GM23338 (cell line): ENCODE measurements at regions not wholly inside any gene's neighbourhood (a gene's known extent, or its start where the extent isn't known, plus 50 kb on each side); places are given as distances from the start of the nearest gene placed in this dataset.

Source experiments
- ATAC-seq: fragments of 200-7000 bp; cut with Tn5 transposase; 3 replicates; pipeline ENCODE4 v1.9.1; 2020
- DNase-seq: peaks from one replicate; pipeline ENCODE4 v3.0.0-alpha.2; 2015; ENCODE audit warnings: low spot score
- H2AFZ ChIP-seq: fragments of 200-600 bp; sonication (generic); 2 replicates; pipeline ENCODE4 v1.8.0; 2016; ENCODE audit warnings: antibody characterized with exemption, mild to moderate bottlenecking, moderate library complexity
- H3F3A ChIP-seq: fragments of 200-600 bp; sonication (generic); replicated peaks from 2 replicates; pipeline ENCODE4 v1.8.0; 2017; ENCODE audit warnings: antibody characterized with exemption, mixed run types, low read depth
- H3K27ac ChIP-seq: fragments of 200-600 bp; sonication (generic); 2 replicates; pipeline ENCODE4 v1.6.1; 2016; ENCODE audit warnings: low read depth
- H3K27me3 ChIP-seq: fragments of 200-600 bp; sonication (generic); 2 replicates; pipeline ENCODE4 v1.8.0; 2016; ENCODE audit warnings: mild to moderate bottlenecking, mixed run types, moderate library complexity; ENCODE audit not compliant: insufficient read depth
- H3K36me3 ChIP-seq: fragments of 200-600 bp; sonication (generic); 2 replicates; pipeline ENCODE4 v1.8.0; 2016; ENCODE audit warnings: mild to moderate bottlenecking; ENCODE audit not compliant: insufficient read depth
- H3K4me1 ChIP-seq: fragments of 200-600 bp; sonication (generic); 2 replicates; pipeline ENCODE4 v1.8.0; 2016; ENCODE audit warnings: mild to moderate bottlenecking, moderate library complexity; ENCODE audit not compliant: insufficient read depth
- H3K4me2 ChIP-seq: fragments of 200-600 bp; sonication (generic); 2 replicates; pipeline ENCODE4 v1.7.1; 2017; ENCODE audit warnings: mixed run types
- H3K4me3 ChIP-seq: fragments of 200-600 bp; sonication (generic); 2 replicates; pipeline ENCODE4 v1.6.1; 2016; ENCODE audit warnings: mixed run types
- H3K79me2 ChIP-seq: fragments of 200-600 bp; sonication (generic); replicated peaks from 2 replicates; pipeline ENCODE4 v1.8.0; 2017; ENCODE audit warnings: mild to moderate bottlenecking; ENCODE audit not compliant: insufficient read depth
- H3K9me2 ChIP-seq: fragments of 200-600 bp; sonication (generic); 2 replicates; pipeline ENCODE4 v1.8.0; 2017; ENCODE audit not compliant: insufficient read depth
- H4K20me1 ChIP-seq: fragments of 200-600 bp; sonication (generic); replicated peaks from 2 replicates; pipeline ENCODE4 v1.8.0; 2017; ENCODE audit warnings: mild to moderate bottlenecking; ENCODE audit not compliant: insufficient read depth
- H3K27ac Mint-ChIP-seq: 2 replicates; pipeline ENCODE4 v1.8.0; 2020; ENCODE audit warnings: inconsistent platforms, mild to moderate bottlenecking, moderate library complexity, mixed read lengths
- H3K27me3 Mint-ChIP-seq: 3 replicates; pipeline ENCODE4 v1.8.0; 2022; ENCODE audit warnings: low read depth, mild to moderate bottlenecking, moderate library complexity, mixed read lengths, inconsistent platforms; ENCODE audit not compliant: insufficient read depth, poor library complexity
- H3K36me3 Mint-ChIP-seq: 3 replicates; pipeline ENCODE4 v1.8.0; 2021; ENCODE audit warnings: low read depth, mild to moderate bottlenecking, inconsistent platforms, moderate library complexity, mixed read lengths
- H3K4me1 Mint-ChIP-seq: 3 replicates; pipeline ENCODE4 v1.8.0; 2020; ENCODE audit warnings: mild to moderate bottlenecking, inconsistent platforms, mixed read lengths
- H3K4me3 Mint-ChIP-seq: 3 replicates; pipeline ENCODE4 v1.8.0; 2021; ENCODE audit warnings: moderate library complexity, mild to moderate bottlenecking, inconsistent platforms, mixed read lengths
- H3K9me3 Mint-ChIP-seq: 3 replicates; pipeline ENCODE4 v1.8.0; 2020; ENCODE audit warnings: moderate library complexity, mild to moderate bottlenecking, inconsistent platforms, mixed read lengths
- CREB1 ChIP-seq: fragments of 250-450 bp; sonication (Bioruptor Pico); IDR thresholded peaks from 2 replicates; pipeline ENCODE4 v1.5.0; 2020; ENCODE audit warnings: low read depth, mild to moderate bottlenecking, moderate library complexity
- EZH2 ChIP-seq: fragments of 200-600 bp; sonication (generic); IDR thresholded peaks from one replicate; pipeline ENCODE4 v1.8.0; 2017; ENCODE audit warnings: antibody characterized with exemption, mild to moderate bottlenecking, low read depth; ENCODE audit not compliant: unreplicated experiment
- NANOG ChIP-seq: IDR thresholded peaks from 2 replicates; pipeline ENCODE4 v1.6.1; 2016; ENCODE audit warnings: antibody characterized with exemption, borderline replicate concordance
- POLR2AphosphoS5 ChIP-seq: IDR thresholded peaks from 2 replicates; pipeline ENCODE4 v1.6.1; 2016; ENCODE audit warnings: antibody characterized with exemption, low read depth
- STAT1 ChIP-seq: IDR thresholded peaks from one replicate; pipeline ENCODE4 v1.6.1; 2016; ENCODE audit warnings: antibody characterized with exemption; ENCODE audit not compliant: unreplicated experiment
- ZNF331 ChIP-seq: fragments of 250-450 bp; sonication (Bioruptor Pico); IDR thresholded peaks from 2 replicates; pipeline ENCODE4 v1.5.0; 2020; ENCODE audit warnings: low read depth, mild to moderate bottlenecking, moderate library complexity
- TF ChIP-seq, protein P1 (sequence below), 2 experiments: fragments of 200-600 bp in 1 of 2; sonication (generic) in 1 of 2; conservative IDR thresholded peaks; 2 replicates each; pipeline versions ENCODE4 v1.5.1 to v1.6.1; 2016 to 2017; ENCODE audit warnings: antibody characterized with exemption in 2 of 2, low read depth in 2 of 2, mild to moderate bottlenecking in 2 of 2, moderate library complexity in 1 of 2
- TF ChIP-seq, protein P2 (sequence below): IDR thresholded peaks from 2 replicates; pipeline ENCODE4 v1.6.1; 2016; ENCODE audit warnings: antibody characterized with exemption
- TF ChIP-seq, protein P3 (sequence below): IDR thresholded peaks from one replicate; pipeline ENCODE4 v1.6.1; 2018; ENCODE audit warnings: antibody characterized with exemption; ENCODE audit not compliant: unreplicated experiment

DNA sequence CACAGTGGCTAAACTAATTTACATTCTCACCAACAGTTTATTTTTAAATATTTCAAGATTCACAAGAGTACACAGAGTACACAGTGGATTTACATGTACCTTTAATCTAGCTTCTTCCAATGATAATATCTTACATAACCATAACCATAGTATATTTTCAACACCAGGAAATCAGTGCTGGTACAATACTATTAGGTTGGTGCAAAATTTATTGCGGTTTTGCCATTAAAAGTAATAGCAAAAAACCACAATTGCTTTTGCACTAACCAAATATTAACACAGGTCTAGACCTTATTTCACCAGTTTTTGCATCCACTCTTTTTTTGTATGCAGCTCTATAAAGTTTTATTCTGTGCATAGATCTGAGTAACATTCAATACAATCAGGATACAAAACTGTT lies 163.0 kb downstream of the SCG2 start (continued):
- TF ChIP-seq, protein P1, sequence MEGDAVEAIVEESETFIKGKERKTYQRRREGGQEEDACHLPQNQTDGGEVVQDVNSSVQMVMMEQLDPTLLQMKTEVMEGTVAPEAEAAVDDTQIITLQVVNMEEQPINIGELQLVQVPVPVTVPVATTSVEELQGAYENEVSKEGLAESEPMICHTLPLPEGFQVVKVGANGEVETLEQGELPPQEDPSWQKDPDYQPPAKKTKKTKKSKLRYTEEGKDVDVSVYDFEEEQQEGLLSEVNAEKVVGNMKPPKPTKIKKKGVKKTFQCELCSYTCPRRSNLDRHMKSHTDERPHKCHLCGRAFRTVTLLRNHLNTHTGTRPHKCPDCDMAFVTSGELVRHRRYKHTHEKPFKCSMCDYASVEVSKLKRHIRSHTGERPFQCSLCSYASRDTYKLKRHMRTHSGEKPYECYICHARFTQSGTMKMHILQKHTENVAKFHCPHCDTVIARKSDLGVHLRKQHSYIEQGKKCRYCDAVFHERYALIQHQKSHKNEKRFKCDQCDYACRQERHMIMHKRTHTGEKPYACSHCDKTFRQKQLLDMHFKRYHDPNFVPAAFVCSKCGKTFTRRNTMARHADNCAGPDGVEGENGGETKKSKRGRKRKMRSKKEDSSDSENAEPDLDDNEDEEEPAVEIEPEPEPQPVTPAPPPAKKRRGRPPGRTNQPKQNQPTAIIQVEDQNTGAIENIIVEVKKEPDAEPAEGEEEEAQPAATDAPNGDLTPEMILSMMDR (conservative IDR thresholded peaks at IDR 0.05; ENCODE audit: low read depth in 2 of 2) = no peak
- no peak for TF ChIP-seq EZH2
- no peak for TF ChIP-seq ZNF331 (CRISPR knock-in tag)
- no peak for TF ChIP-seq CREB1 (CRISPR knock-in tag)
- TF ChIP-seq, protein P2, sequence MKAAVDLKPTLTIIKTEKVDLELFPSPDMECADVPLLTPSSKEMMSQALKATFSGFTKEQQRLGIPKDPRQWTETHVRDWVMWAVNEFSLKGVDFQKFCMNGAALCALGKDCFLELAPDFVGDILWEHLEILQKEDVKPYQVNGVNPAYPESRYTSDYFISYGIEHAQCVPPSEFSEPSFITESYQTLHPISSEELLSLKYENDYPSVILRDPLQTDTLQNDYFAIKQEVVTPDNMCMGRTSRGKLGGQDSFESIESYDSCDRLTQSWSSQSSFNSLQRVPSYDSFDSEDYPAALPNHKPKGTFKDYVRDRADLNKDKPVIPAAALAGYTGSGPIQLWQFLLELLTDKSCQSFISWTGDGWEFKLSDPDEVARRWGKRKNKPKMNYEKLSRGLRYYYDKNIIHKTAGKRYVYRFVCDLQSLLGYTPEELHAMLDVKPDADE = no peak
- TF ChIP-seq, protein P3, sequence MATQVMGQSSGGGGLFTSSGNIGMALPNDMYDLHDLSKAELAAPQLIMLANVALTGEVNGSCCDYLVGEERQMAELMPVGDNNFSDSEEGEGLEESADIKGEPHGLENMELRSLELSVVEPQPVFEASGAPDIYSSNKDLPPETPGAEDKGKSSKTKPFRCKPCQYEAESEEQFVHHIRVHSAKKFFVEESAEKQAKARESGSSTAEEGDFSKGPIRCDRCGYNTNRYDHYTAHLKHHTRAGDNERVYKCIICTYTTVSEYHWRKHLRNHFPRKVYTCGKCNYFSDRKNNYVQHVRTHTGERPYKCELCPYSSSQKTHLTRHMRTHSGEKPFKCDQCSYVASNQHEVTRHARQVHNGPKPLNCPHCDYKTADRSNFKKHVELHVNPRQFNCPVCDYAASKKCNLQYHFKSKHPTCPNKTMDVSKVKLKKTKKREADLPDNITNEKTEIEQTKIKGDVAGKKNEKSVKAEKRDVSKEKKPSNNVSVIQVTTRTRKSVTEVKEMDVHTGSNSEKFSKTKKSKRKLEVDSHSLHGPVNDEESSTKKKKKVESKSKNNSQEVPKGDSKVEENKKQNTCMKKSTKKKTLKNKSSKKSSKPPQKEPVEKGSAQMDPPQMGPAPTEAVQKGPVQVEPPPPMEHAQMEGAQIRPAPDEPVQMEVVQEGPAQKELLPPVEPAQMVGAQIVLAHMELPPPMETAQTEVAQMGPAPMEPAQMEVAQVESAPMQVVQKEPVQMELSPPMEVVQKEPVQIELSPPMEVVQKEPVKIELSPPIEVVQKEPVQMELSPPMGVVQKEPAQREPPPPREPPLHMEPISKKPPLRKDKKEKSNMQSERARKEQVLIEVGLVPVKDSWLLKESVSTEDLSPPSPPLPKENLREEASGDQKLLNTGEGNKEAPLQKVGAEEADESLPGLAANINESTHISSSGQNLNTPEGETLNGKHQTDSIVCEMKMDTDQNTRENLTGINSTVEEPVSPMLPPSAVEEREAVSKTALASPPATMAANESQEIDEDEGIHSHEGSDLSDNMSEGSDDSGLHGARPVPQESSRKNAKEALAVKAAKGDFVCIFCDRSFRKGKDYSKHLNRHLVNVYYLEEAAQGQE = no peak
- TF ChIP-seq STAT1 = no peak
- TF ChIP-seq NANOG = no peak
- no peak for TF ChIP-seq POLR2AphosphoS5

DNA sequence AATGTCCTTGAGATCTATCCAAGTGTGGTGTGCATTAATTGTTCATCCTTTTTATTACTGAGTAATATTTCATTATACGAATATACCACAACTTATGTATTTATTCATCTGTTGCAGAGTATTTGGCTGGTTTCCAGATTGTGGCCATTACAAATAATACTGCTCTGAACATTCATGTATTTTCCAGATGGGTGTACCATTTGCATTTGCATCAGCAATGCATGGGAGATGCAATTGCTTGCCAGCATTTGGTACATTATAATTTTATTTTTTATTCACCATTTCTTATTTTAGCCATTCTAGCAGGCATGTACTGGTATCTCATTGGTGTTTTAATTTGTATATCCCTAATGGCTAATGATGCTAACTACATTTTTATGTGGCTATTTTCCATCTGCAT lies 162.4 kb downstream of the SCG2 start:
- no peak overlapping the region for H2AFZ ChIP-seq
- H3F3A ChIP-seq = no peaks in the 10 kb centered on the region
- Mint-ChIP-seq H3K4me1 (no peaks in the 10 kb centered on the region), H3K4me3 (no peak overlapping the region), H3K27me3 (no peaks in the 10 kb centered on the region), H3K36me3 (no peaks in the 10 kb centered on the region), H3K27ac (no peak overlapping the region), H3K9me3 (no peaks in the 10 kb centered on the region)
- H3K36me3 ChIP-seq = no peaks in the 10 kb centered on the region
- no peaks in the 10 kb centered on the region for H3K9me2 ChIP-seq
- ATAC-seq = no peak
- H3K27me3 ChIP-seq = no peaks in the 10 kb centered on the region
- no peak for DNase-seq
- no peaks in the 10 kb centered on the region for H3K4me1 ChIP-seq
- H4K20me1 ChIP-seq = no peaks in the 10 kb centered on the region
- H3K4me3 ChIP-seq = no peak overlapping the region
- no peak overlapping the region for H3K27ac ChIP-seq
- H3K4me2 ChIP-seq = no peak overlapping the region
- H3K79me2 ChIP-seq = no peaks in the 10 kb centered on the region
- TF ChIP-seq, protein P1 (conservative IDR thresholded peaks at IDR 0.05; ENCODE audit: low read depth in 2 of 2) = no peak
- TF ChIP-seq, protein P2 = no peak
- TF ChIP-seq, protein P3 = no peak
- no peak for TF ChIP-seq CREB1 (CRISPR knock-in tag)
